K562 (cell line): ENCODE measurements at regions not wholly inside any gene's neighbourhood (a gene's known extent, or its start where the extent isn't known, plus 50 kb on each side); places are given as distances from the start of the nearest gene placed in this dataset.
"Not testable (repeated sequence)": the region's sequence is repeated elsewhere in the genome, so short reads cannot be mapped to it uniquely, and the experiment has no call there.

Experiments used
- ATAC-seq: fragments of 200-7000 bp; cut with Tn5 transposase; 3 replicates; pipeline ENCODE4 v1.9.1; 2020; ENCODE audit warnings: moderate library complexity
- BruUV-seq: library from RNA; stranded (reverse); fragments of 400-500 nt; replicated peaks from 2 replicates; lab custom pipeline; 2021; lab: Mats Ljungman, UMichigan
- CTCF ChIA-PET: fragments of 300-600 bp; formaldehyde crosslinking; extraction: SDS; loops from one replicate; lab custom pipeline; 2021; ENCODE audit warnings: low intra/inter-chr PET ratio; lab: Yijun Ruan, JAX
- POLR2A ChIA-PET: fragments of 300-600, 350-650 bp; sonication (Branson Sonifier 250); formaldehyde crosslinking; extraction: SDS; loops from one replicate; lab custom pipeline; 2021; ENCODE audit warnings: antibody characterized with exemption, inconsistent platforms; lab: Yijun Ruan, JAX
- DNase-seq, 4 experiments: peaks; one replicate each; pipeline versions ENCODE4 v3.0.0 to v3.0.0-alpha.2; 2011 to 2018; ENCODE audit warnings: low spot score in 3 of 4, mixed read lengths in 3 of 4; ENCODE audit errors: extremely low read depth in 1 of 4
- FAIRE-seq: peaks from 2 replicates; lab custom pipeline; 2011; peaks lifted over from hg19 to GRCh38; lab: Jason Lieb, UNC
- H2AFZ ChIP-seq: 2 replicates; pipeline ENCODE4 v1.6.0; 2011; ENCODE audit warnings: low read depth, low read length, control low read depth, inconsistent platforms
- H3K27ac ChIP-seq: fragments of 200-600 bp; 3 replicates; pipeline ENCODE4 v1.8.0; 2011; ENCODE audit warnings: low read depth, mild to moderate bottlenecking, control low read depth, inconsistent platforms, low read length, moderate library complexity, mixed read lengths; ENCODE audit errors: extremely low read depth
- H3K27me3 ChIP-seq, 2 experiments: fragments of 300-600 bp in 1 of 2; 2 replicates in 1 of 2; 3 replicates in 1 of 2; pipeline versions ENCODE4 v1.6.0 to v1.8.0; 2011; ENCODE audit warnings: inconsistent platforms in 2 of 2, low read length in 2 of 2, mild to moderate bottlenecking in 1 of 2, mixed read lengths in 1 of 2, moderate library complexity in 1 of 2; ENCODE audit not compliant: control insufficient read depth in 2 of 2, insufficient read depth in 2 of 2
- H3K36me3 ChIP-seq: fragments of 300-600 bp; 3 replicates; pipeline ENCODE4 v1.8.0; 2011; ENCODE audit warnings: mild to moderate bottlenecking, low read length, inconsistent platforms; ENCODE audit not compliant: control insufficient read depth, insufficient read depth
- H3K4me1 ChIP-seq, 2 experiments: fragments of 200-600 bp in 1 of 2; replicated peaks in 1 of 2; 2 replicates in 1 of 2; 3 replicates in 1 of 2; pipeline versions ENCODE4 v1.5.1 to v1.8.0; 2011; ENCODE audit warnings: inconsistent platforms in 2 of 2, low read length in 2 of 2, mild to moderate bottlenecking in 1 of 2, mixed read lengths in 1 of 2, moderate library complexity in 1 of 2; ENCODE audit not compliant: control insufficient read depth in 2 of 2, insufficient read depth in 2 of 2
- H3K4me2 ChIP-seq: 2 replicates; pipeline ENCODE4 v1.6.1; 2011; ENCODE audit warnings: low read length, control low read depth, inconsistent platforms, mixed read lengths; ENCODE audit not compliant: insufficient read depth
- H3K4me3 ChIP-seq: fragments of 200-600 bp; sonication (generic), shearing (Covaris generic); 2 replicates; pipeline ENCODE4 v1.5.1; 2016; ENCODE audit warnings: control low read depth, inconsistent platforms
- H3K79me2 ChIP-seq: fragments of 200-600 bp; 3 replicates; pipeline ENCODE4 v1.8.0; 2011; ENCODE audit warnings: low read length, inconsistent platforms; ENCODE audit not compliant: control insufficient read depth, insufficient read depth
- H3K9ac ChIP-seq, 2 experiments: 2 replicates each; pipeline versions ENCODE4 v1.6.0 to v1.6.1; 2011; ENCODE audit warnings: low read depth in 2 of 2, low read length in 2 of 2, control low read depth in 1 of 2, inconsistent platforms in 1 of 2, mild to moderate bottlenecking in 1 of 2, mixed read lengths in 1 of 2; ENCODE audit not compliant: insufficient read depth in 1 of 2
- H3K9me1 ChIP-seq: one replicate; pipeline ENCODE4 v1.6.0; 2011; ENCODE audit warnings: inconsistent platforms, mild to moderate bottlenecking, low read length, moderate library complexity; ENCODE audit not compliant: control insufficient read depth, insufficient read depth
- H3K9me3 ChIP-seq: replicated peaks from 2 replicates; pipeline ENCODE4 v1.5.1; 2011; ENCODE audit warnings: low read depth, low read length, inconsistent platforms; ENCODE audit not compliant: control insufficient read depth, insufficient read depth
- H4K20me1 ChIP-seq: replicated peaks from 2 replicates; pipeline ENCODE4 v1.6.1; 2011; ENCODE audit warnings: low read length, inconsistent platforms, mixed read lengths; ENCODE audit not compliant: control insufficient read depth, insufficient read depth
- MEF2A ChIP-seq: IDR thresholded peaks from 2 replicates; pipeline ENCODE4 v1.6.1; 2011; ENCODE audit warnings: low read depth, mild to moderate bottlenecking, low read length, moderate library complexity; ENCODE audit not compliant: control insufficient read depth
- NFE2L1 ChIP-seq: fragments of 450-650 bp; IDR thresholded peaks from 2 replicates; pipeline ENCODE4 v1.6.1; 2016; ENCODE audit warnings: missing genetic modification characterization, low read depth, mild to moderate bottlenecking, missing compliant biosample characterization, moderate library complexity, borderline replicate concordance
- PHB ChIP-seq: fragments of 250-450 bp; sonication (Bioruptor Pico); IDR thresholded peaks from 2 replicates; pipeline ENCODE4 v1.5.0; 2021
- PHF8 ChIP-seq: fragments of 200-600 bp; sonication (generic); IDR thresholded peaks from 2 replicates; pipeline ENCODE4 v1.6.1; 2012; ENCODE audit warnings: mixed run types, mild to moderate bottlenecking, inconsistent platforms, low read length, moderate library complexity, borderline replicate concordance
- RHOXF2B ChIP-seq: fragments of 250-450 bp; sonication (Bioruptor Pico); conservative IDR thresholded peaks from 2 replicates; pipeline ENCODE4 v1.5.1; 2021
- SMAD3 ChIP-seq: fragments of 450-650 bp; formaldehyde crosslinking; conservative IDR thresholded peaks from 2 replicates; pipeline ENCODE4 v1.4.0; 2020; ENCODE audit warnings: mild to moderate bottlenecking
- SRSF3 ChIP-seq: fragments of 200-400 bp; formaldehyde crosslinking; IDR thresholded peaks from 2 replicates; pipeline ENCODE4 v1.6.1; 2016; ENCODE audit warnings: mild to moderate bottlenecking, low read length, moderate library complexity; ENCODE audit not compliant: insufficient read depth
- ZNF121 ChIP-seq: sonication (generic); formaldehyde crosslinking; conservative IDR thresholded peaks from 2 replicates; pipeline ENCODE4 v1.8.0; 2022; ENCODE audit warnings: missing genetic modification reagents
- WGBS: fragments of 100-300 bp; shearing (Covaris generic); methylation state at CpG from one replicate; pipeline ENCODE4 v1.1.6; 2016; ENCODE audit warnings: low coverage, mixed read lengths; ENCODE audit not compliant: insufficient coverage; ENCODE audit errors: missing lambda C conversion rate; 5-methylcytosine and 5-hydroxymethylcytosine counted together
- in situ Hi-C: fragments of 300-500 bp; cut with MboI; formaldehyde crosslinking; loops from 4 replicates; pipeline ENCODE4 v1.15.0; 2018; ENCODE audit warnings: inconsistent platforms, mixed read lengths
- intact Hi-C: fragments of 100-400 bp; cut with micrococcal nuclease; formaldehyde crosslinking; loops from 2 replicates; pipeline ENCODE4 v1.14.2; 2022
- TF ChIP-seq, protein P1 (sequence below): sonication (generic); formaldehyde crosslinking; IDR thresholded peaks from 2 replicates; pipeline ENCODE4 v1.8.0; 2022; ENCODE audit warnings: mild to moderate bottlenecking, missing genetic modification reagents

DNA sequence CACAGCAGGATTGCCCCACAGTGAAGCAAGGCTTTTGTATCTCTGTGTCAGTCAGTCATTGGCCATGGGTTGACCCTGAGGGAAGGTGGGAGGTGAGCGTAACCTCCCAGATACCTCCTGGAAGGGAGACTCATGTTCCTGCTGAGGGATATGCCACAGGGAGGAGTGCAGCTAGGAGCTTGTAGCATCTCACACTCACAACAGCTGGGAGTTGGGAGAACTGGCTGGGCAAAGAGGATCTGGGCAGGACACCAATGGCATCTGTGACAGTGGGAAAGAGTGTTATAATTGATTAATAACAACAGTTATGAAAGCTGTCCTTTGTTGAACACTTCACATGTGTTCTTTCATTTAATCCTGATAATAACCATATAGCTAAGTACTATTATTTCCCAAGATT, 171.0 kb downstream of the TLE3 start (continued):
- TF ChIP-seq MEF2A (no peak), SRSF3 (no peak)

DNA sequence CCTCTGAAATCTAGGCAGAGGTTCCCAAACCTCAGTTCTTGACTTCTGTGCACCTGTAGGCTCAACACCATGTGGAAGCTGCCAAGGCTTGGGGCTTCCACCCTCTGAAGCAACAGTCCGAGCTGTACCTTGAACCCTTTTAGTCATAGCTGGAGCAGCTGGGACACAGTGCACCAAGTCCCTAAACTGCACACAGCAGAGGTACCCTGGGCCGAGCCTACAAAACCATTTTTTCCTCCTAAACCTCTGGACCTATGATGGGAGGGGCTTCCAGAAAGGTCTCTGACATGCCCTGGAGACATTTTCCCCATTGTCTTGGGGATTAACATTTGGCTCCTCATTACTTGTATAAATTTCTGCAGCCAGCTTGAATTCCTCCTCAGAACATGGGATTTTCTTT, 168.8 kb downstream of the TLE3 start:
- intact Hi-C loops, H4K20me1 ChIP-seq, POLR2A ChIA-PET, H3K4me2 ChIP-seq, H3K9ac ChIP-seq, H3K4me3 ChIP-seq, DNase-seq, H3K79me2 ChIP-seq, FAIRE-seq, in situ Hi-C loops, H3K9me1 ChIP-seq, H3K9me3 ChIP-seq, H2AFZ ChIP-seq, BruUV-seq, CTCF ChIA-PET, H3K27me3 ChIP-seq, H3K36me3 ChIP-seq, H3K4me1 ChIP-seq, ATAC-seq, H3K27ac ChIP-seq: not testable (repeated sequence)
- 0% methylated on average over 2 of the region's 2 CpGs for WGBS

DNA sequence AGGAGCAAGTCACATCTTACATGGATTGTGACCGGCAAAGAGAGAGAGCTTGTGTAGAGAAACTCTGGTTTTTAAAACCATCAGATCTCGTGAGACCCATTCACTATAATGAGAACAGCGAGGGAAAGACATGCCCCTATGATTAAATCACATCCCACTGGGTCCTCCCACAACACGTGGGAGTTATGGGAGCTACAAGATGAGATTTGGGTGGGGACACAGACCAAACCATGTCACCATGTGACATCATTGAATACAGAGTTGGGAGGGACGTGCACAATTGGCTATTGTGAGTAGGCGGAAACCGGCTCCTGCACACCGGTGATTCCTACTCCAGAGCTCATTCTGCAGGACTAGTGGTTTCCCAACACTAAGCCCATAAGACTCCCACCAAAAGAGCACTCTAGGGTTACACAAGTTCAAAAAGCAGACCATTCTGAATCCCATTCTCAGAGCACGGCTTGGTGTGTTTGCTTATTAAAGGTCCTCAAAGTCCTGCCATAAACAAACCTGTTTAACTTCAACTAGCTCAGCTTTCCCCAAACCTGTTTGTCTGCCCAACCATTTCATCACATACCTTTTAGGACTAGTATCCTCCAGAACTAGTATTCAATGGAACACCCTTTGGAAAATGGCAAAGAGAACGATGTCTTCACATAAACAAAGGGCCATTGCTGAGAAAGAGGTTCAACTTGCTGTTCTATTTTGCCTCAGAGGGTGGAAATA, 167.6 kb downstream of the TLE3 start:
- no TSS peak for BruUV-seq
- 0% methylated on average over 10 of the region's 10 CpGs for WGBS
- Histone ChIP-seq H4K20me1 (no peaks in the 10 kb centered on the region), H3K27ac (no peak overlapping the region), H3K4me2 (no peak overlapping the region), H3K79me2 (no peaks in the 10 kb centered on the region), H3K4me3 (no peak overlapping the region), H3K4me1 (no peaks in the 10 kb centered on the region), H3K9me1 (no peaks in the 10 kb centered on the region), H3K9ac (no peak overlapping the region), H3K27me3 (no peaks in the 10 kb centered on the region), H2AFZ (no peak overlapping the region), H3K9me3 (0 out of 2 replicates have a peak, but pooled peaks cover 3% of the 10 kb centered on the region), H3K36me3 (no peaks in the 10 kb centered on the region)
- no peak for ATAC-seq
- no peak for FAIRE-seq
- intact Hi-C loops = no loop called here
- ChIA-PET CTCF (no interaction called here), POLR2A (interaction anchor here (0.5 kb wide), 1 partner anchor 516 kb away, joined by 3 read pairs; no protein-coding TSS in a partner anchor)
- in situ Hi-C loops = no loop called here
- DNase-seq = no peak
- TF ChIP-seq ZNF121 (CRISPR knock-in tag) (no peak), SMAD3 (CRISPR knock-in tag) (no peak), PHF8 (no peak), NFE2L1 (no peak), PHB (no peak), RHOXF2B (CRISPR knock-in tag) (no peak)
- TF ChIP-seq, protein P1, sequence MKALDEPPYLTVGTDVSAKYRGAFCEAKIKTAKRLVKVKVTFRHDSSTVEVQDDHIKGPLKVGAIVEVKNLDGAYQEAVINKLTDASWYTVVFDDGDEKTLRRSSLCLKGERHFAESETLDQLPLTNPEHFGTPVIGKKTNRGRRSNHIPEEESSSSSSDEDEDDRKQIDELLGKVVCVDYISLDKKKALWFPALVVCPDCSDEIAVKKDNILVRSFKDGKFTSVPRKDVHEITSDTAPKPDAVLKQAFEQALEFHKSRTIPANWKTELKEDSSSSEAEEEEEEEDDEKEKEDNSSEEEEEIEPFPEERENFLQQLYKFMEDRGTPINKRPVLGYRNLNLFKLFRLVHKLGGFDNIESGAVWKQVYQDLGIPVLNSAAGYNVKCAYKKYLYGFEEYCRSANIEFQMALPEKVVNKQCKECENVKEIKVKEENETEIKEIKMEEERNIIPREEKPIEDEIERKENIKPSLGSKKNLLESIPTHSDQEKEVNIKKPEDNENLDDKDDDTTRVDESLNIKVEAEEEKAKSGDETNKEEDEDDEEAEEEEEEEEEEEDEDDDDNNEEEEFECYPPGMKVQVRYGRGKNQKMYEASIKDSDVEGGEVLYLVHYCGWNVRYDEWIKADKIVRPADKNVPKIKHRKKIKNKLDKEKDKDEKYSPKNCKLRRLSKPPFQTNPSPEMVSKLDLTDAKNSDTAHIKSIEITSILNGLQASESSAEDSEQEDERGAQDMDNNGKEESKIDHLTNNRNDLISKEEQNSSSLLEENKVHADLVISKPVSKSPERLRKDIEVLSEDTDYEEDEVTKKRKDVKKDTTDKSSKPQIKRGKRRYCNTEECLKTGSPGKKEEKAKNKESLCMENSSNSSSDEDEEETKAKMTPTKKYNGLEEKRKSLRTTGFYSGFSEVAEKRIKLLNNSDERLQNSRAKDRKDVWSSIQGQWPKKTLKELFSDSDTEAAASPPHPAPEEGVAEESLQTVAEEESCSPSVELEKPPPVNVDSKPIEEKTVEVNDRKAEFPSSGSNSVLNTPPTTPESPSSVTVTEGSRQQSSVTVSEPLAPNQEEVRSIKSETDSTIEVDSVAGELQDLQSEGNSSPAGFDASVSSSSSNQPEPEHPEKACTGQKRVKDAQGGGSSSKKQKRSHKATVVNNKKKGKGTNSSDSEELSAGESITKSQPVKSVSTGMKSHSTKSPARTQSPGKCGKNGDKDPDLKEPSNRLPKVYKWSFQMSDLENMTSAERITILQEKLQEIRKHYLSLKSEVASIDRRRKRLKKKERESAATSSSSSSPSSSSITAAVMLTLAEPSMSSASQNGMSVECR (CRISPR knock-in tag) = no peak
